ENCODE measurements at regions not wholly inside any gene's neighbourhood (a gene's known extent, or its start where the extent isn't known, plus 50 kb on each side); places are given as distances from the start of the nearest gene placed in this dataset.

DNA sequence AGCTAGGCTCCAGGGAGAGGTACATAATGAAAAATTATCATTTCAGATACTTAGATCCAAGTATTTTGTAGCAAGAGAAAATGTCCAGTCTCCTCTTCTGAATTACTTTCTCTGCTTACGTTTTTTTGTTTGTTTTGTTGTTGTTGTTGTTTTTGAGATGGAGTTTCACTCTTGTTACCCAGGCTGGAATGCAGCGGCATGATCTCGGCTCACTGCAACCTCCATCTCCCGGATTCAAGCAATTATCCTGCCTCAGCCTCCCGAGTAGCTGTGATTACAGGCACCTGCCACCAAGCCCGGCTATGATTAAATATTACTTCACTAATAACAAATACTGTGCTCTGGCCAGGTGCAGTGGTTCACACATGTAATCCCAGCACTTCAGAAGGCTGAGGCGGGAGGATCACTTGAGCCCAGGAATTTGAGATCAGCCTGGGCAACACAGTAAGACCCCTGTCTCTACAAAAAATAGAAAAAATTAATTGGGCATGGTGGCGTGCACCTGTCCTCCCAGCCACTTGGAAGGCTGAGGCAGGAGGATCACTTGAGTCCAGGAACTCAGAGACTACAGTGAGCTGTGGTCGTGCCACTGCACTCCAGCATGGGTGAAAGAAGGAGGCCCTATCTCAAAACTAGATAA lies 155.0 kb upstream of the JARID2 start:
- TF ChIP-seq, protein P1, sequence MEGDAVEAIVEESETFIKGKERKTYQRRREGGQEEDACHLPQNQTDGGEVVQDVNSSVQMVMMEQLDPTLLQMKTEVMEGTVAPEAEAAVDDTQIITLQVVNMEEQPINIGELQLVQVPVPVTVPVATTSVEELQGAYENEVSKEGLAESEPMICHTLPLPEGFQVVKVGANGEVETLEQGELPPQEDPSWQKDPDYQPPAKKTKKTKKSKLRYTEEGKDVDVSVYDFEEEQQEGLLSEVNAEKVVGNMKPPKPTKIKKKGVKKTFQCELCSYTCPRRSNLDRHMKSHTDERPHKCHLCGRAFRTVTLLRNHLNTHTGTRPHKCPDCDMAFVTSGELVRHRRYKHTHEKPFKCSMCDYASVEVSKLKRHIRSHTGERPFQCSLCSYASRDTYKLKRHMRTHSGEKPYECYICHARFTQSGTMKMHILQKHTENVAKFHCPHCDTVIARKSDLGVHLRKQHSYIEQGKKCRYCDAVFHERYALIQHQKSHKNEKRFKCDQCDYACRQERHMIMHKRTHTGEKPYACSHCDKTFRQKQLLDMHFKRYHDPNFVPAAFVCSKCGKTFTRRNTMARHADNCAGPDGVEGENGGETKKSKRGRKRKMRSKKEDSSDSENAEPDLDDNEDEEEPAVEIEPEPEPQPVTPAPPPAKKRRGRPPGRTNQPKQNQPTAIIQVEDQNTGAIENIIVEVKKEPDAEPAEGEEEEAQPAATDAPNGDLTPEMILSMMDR (IDR thresholded peaks at IDR 0.05; ENCODE audit: insufficient read depth, low read length, poor library complexity, severe bottlenecking): no peak
- no peak for TF ChIP-seq EZH2phosphoT487 (conservative IDR thresholded peaks at IDR 0.05; ENCODE audit: low read length)
